HG03103 (cell line): ENCODE measurements at regions not wholly inside any gene's neighbourhood (a gene's known extent, or its start where the extent isn't known, plus 50 kb on each side); places are given as distances from the start of the nearest gene placed in this dataset.
A peak's percentile ranks its signal among the peaks of the same experiment; 100 is the strongest.
"Not testable (repeated sequence)": the region's sequence is repeated elsewhere in the genome, so short reads cannot be mapped to it uniquely, and the experiment has no call there.

Experiments used
- ATAC-seq: cut with Tn5 transposase; IDR thresholded peaks from one replicate; pipeline ENCODE4 v1.9.1; 2021; ENCODE audit warnings: low read depth; ENCODE audit not compliant: unreplicated experiment

GRCh38 chr21:25281134-25281533, 326.1 kb downstream of the MRPL39 start:
- no peak for ATAC-seq

DNA sequence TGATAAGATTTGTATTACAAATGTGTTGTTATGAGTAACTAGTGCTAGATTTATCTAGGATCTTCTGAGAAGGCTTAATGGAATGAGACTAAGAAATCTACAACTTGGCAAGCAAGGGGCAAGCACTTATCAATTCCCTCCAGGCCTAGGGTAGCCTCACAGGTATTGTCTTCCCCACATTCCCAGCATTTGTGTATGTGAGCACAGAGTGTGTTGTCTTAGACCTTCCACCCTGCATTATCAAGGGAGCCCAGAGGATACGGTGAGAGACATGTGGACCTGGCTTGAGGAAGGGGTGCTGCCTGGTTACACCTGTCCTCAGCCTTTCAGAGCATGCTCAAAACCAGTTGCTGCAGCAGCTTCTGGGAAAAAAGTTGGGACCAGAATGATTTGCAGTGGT, 327.2 kb downstream of the MRPL39 start:
- no peak for ATAC-seq

GRCh38 chr21:25273959-25274358, 333.3 kb downstream of the MRPL39 start:
- ATAC-seq, result no peak

GRCh38 chr21:25254491-25255174, 352.6 kb downstream of the MRPL39 start:
- no peak for ATAC-seq

DNA sequence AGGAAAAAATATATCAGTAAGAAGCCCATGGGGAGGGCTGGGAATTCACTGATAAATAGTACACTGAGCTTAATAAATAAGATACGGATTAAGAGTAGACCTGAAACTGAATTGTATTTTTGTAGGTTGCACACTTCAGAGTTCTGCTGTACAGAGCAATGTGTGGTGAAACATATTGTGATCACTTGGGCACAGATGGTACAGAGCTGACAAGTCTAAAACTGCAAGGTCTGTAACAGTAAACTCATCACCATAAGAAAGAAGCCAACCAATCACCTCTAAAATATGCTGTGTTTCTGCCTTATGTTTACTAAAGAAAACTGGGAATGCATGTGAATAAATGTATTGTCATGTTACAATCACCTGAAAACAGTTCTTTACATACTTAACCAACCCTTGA, 360.7 kb downstream of the MRPL39 start:
- no peak for ATAC-seq

DNA sequence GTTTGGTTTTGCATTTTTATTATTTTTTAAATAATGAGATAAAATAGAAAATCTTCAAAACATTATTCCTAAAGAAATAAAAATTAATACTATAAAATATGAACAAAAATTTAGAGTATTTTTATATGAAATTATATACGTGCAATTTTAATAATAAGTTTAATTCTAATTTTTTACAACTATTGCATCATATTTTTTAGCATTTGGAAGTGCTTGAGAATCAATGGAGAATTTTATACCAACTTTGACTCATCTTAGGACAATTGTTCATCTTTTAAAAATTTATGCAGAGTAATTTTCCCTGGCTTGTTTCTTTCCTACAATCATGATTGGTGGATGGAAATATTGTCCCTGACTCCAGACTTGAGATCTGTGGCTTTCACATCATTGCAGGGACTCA, 362.5 kb downstream of the MRPL39 start:
- ATAC-seq, result no peak

DNA sequence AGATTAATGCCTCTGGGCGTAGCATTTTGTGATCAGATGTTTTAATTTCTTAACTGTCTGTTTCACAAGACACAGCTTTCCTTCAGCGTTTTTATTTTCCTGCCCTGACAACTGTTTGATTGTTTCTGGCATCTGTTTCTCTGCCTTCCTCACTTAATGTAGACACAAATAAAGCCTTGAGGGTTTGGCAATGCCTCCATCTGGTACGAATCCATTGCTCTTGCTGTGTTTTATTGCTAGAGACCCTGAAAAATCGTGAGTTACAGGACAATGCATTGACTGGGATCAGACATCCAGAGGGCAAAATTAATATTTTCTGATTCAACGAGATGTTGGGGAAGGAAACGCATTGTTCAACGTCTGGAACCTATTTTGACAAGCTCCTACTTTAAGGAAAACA, 363.5 kb downstream of the MRPL39 start:
- no peak for ATAC-seq

- ATAC-seq, result no peak
Observed at GRCh38 chr21:25240974-25241373, 366.3 kb downstream of the MRPL39 start.

GRCh38 chr21:25234857-25235801, 372.2 kb downstream of the MRPL39 start:
- ATAC-seq, result peak; percentile 92

- no peak for ATAC-seq
Observed at GRCh38 chr21:25220954-25221353, 386.3 kb downstream of the MRPL39 start.

GRCh38 chr21:25220169-25220568, 387.1 kb downstream of the MRPL39 start:
- no peak for ATAC-seq

DNA sequence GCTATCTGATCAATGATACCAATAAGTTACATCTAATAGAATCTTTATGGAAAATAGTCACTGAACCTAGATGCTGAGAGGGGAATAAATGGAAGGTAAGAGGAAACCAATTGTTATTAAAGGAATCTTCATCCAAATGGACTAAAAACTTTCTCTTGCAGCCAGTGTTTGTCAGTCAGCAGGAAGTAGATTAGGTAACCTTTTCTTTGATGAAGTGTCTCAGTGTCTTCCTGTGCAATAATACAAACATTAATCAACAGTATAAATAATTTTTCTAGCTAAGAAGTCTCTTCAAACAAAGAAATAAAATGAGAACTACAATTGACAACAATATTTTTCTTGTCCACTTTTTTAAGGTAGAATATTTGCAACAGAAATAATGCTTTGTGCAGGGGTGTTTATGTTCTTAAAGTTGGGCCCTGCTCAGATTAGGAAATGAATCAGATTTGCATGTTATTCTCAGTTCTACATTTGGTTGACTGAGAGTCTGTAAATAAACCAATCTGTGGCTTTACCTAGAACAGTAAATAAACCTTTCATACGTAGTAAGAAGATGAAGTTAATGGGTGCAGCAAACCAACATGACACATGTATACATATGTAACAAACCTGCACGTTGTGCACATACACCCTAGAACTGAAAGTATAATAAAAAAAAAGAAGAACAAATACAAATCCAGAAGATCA, 391.4 kb downstream of the MRPL39 start:
- peak; percentile 97 for ATAC-seq

GRCh38 chr21:25214676-25215075, 392.6 kb downstream of the MRPL39 start:
- no peak for ATAC-seq

DNA sequence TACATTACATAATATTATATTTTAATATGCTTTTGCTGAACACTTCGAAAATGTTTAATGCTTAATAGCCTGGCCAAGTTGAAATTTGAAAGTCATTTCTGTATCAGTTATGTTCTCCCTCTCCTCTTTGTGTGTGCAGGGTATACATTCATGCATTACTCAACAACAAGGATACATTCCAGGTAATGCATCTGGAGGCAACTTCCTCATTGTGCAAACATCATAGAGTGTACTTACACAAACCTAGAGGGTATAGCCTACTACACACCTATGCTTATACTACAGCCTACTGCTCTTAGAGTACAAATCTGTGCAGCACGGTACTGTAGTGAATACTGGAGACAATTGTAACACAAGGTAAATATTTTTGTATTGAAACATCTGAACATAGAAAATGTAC, 407.3 kb downstream of the MRPL39 start:
- ATAC-seq, result no peak

- ATAC-seq, result peak; percentile 64
Observed at GRCh38 chr21:25191141-25191540, 416.1 kb downstream of the MRPL39 start.

DNA sequence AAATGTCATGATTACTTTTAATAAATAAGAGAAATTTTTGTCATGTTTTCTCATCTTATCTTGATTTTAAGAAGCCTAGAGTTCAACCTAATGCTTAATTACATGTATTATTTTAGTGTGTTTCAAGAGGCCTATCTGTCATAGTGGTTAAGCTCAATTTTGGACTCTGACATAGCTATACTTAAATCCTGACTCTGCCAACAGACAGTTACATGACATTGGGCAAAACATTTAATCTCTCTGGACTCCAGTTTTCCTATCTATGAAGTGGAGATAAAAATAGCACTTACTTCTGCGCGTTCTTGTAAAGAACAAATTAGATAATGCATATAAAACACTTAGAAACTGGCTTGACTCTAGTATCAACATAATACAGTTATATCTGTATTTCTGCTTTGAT, 417.8 kb downstream of the MRPL39 start:
- no peak for ATAC-seq

- peak; percentile 51 for ATAC-seq
Observed at GRCh38 chr21:25188677-25189079, 418.6 kb downstream of the MRPL39 start.

- no peak for ATAC-seq
Observed at GRCh38 chr21:25186273-25186672, 421.0 kb downstream of the MRPL39 start.

GRCh38 chr21:25183577-25183976, 423.7 kb downstream of the MRPL39 start:
- ATAC-seq, result no peak

GRCh38 chr21:25181690-25182089, 425.6 kb downstream of the MRPL39 start:
- ATAC-seq, result not testable (repeated sequence)

DNA sequence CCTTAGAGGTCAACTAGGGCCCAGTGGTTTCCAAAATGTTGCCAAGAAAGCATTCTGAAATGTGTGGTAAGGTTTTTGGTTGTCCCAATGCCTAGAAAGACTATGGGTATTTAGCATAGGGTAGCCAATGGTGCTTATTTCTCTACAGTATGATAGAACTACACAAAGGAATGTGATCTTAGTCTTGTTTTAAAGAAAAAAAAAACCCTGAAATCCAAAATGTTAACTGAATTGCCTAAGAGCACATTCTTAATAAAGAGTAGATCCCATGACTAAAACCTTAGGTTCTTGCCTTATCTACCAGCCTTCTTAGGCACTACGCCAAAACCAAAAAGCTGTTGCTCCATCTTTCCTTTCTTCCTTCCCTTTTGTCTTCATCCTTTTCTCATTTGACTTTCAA, 428.2 kb downstream of the MRPL39 start:
- no peak for ATAC-seq
